ENCODE measurements at regions not wholly inside any gene's neighbourhood (a gene's known extent, or its start where the extent isn't known, plus 50 kb on each side); places are given as distances from the start of the nearest gene placed in this dataset.
"Not testable (repeated sequence)": the region's sequence is repeated elsewhere in the genome, so short reads cannot be mapped to it uniquely, and the experiment has no call there.

GRCh38 chr4:184907810-184908209 is 82.0 kb upstream of the ACSL1 start:
- DNase-seq: no peak
- TF ChIP-seq, protein P1, sequence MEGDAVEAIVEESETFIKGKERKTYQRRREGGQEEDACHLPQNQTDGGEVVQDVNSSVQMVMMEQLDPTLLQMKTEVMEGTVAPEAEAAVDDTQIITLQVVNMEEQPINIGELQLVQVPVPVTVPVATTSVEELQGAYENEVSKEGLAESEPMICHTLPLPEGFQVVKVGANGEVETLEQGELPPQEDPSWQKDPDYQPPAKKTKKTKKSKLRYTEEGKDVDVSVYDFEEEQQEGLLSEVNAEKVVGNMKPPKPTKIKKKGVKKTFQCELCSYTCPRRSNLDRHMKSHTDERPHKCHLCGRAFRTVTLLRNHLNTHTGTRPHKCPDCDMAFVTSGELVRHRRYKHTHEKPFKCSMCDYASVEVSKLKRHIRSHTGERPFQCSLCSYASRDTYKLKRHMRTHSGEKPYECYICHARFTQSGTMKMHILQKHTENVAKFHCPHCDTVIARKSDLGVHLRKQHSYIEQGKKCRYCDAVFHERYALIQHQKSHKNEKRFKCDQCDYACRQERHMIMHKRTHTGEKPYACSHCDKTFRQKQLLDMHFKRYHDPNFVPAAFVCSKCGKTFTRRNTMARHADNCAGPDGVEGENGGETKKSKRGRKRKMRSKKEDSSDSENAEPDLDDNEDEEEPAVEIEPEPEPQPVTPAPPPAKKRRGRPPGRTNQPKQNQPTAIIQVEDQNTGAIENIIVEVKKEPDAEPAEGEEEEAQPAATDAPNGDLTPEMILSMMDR (IDR thresholded peaks at IDR 0.05; ENCODE audit: control extremely low read depth, extremely low read depth): no peak
- no peak overlapping the region for H3K4me3 ChIP-seq
- H3K4me1 ChIP-seq (ENCODE audit: control insufficient read depth in 5 of 5, insufficient read depth in 5 of 5, low read length in 5 of 5): peaks cover 0 to 2% (median 0%) of the 10 kb centered on the region in 5 donors
- H3K9ac ChIP-seq (ENCODE audit: insufficient read depth in 1 of 2, low read length in 2 of 2): no peak overlapping the region
- no peaks in the 10 kb centered on the region for H3K36me3 ChIP-seq (ENCODE audit: control insufficient read depth in 4 of 4, insufficient read depth in 4 of 4, low read length in 4 of 4)
- peaks cover 0 to 9% (median 4%) of the 10 kb centered on the region in 4 donors for H3K9me3 ChIP-seq (ENCODE audit: control insufficient read depth in 4 of 4, insufficient read depth in 3 of 4, low read length in 3 of 4)
- no peak overlapping the region for H3K27ac ChIP-seq (ENCODE audit: low read depth in 1 of 2, low read length in 1 of 2)
- no peaks in the 10 kb centered on the region for H3K27me3 ChIP-seq (ENCODE audit: control insufficient read depth in 3 of 3, insufficient read depth in 3 of 3, low read length in 2 of 3)
- ATAC-seq (ENCODE audit: insufficient read depth, low FRiP score): no peak

DNA sequence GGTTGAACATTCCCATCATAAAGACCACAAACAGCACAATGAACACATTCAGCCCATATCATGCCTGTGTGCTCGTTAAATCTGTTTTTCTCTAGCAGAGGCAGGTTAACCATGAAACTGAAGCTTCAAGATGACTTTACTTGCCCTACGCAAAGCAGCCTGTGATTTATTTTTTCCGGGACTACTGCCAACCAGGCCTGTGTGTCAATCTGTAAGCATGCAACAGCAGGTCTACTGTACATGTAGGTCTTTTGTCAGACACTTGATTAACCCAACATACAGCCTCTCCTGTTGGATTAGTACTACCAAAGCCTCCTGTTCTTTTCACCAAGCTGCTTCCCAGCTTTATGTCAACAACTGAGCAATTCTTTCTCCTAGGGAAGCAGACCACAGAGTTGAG is 85.5 kb upstream of the ACSL1 start:
- Histone ChIP-seq H3K27me3 (ENCODE audit: control insufficient read depth in 3 of 3, insufficient read depth in 3 of 3, low read length in 2 of 3) (no peaks in the 10 kb centered on the region), H3K9ac (ENCODE audit: insufficient read depth in 1 of 2, low read length in 2 of 2) (no peak overlapping the region), H3K36me3 (ENCODE audit: control insufficient read depth in 4 of 4, insufficient read depth in 4 of 4, low read length in 4 of 4) (no peaks in the 10 kb centered on the region), H3K4me3 (no peak overlapping the region), H3K9me3 (ENCODE audit: control insufficient read depth in 4 of 4, insufficient read depth in 3 of 4, low read length in 3 of 4) (peaks cover 0 to 15% (median 7%) of the 10 kb centered on the region in 4 donors), H3K4me1 (ENCODE audit: control insufficient read depth in 5 of 5, insufficient read depth in 5 of 5, low read length in 5 of 5) (peaks cover 0 to 2% (median 0%) of the 10 kb centered on the region in 5 donors), H3K27ac (ENCODE audit: low read depth in 1 of 2, low read length in 1 of 2) (no peak overlapping the region)
- ATAC-seq (ENCODE audit: insufficient read depth, low FRiP score): no peak
- TF ChIP-seq, protein P1 (IDR thresholded peaks at IDR 0.05; ENCODE audit: control extremely low read depth, extremely low read depth): no peak
- DNase-seq: no peak
- 79 to 87% methylated on average over 3 of the region's 3 CpGs for WGBS, 2 donors

GRCh38 chr4:184913356-184914143 is 87.8 kb upstream of the ACSL1 start:
- no peaks in the 10 kb centered on the region for H3K4me1 ChIP-seq (ENCODE audit: control insufficient read depth in 5 of 5, insufficient read depth in 5 of 5, low read length in 5 of 5)
- no peak overlapping the region for H3K27ac ChIP-seq (ENCODE audit: low read depth in 1 of 2, low read length in 1 of 2)
- ATAC-seq (ENCODE audit: insufficient read depth, low FRiP score) (no peak), DNase-seq (no peak)
- no peaks in the 10 kb centered on the region for H3K27me3 ChIP-seq (ENCODE audit: control insufficient read depth in 3 of 3, insufficient read depth in 3 of 3, low read length in 2 of 3)
- no peak overlapping the region for H3K4me3 ChIP-seq
- H3K9me3 ChIP-seq (ENCODE audit: control insufficient read depth in 4 of 4, insufficient read depth in 3 of 4, low read length in 3 of 4): peaks cover 0 to 15% (median 7%) of the 10 kb centered on the region in 4 donors
- TF ChIP-seq, protein P1 (IDR thresholded peaks at IDR 0.05; ENCODE audit: control extremely low read depth, extremely low read depth): no peak
- 91 to 92% methylated on average over 1 of the region's 1 CpG for WGBS, 2 donors
- H3K9ac ChIP-seq (ENCODE audit: insufficient read depth in 1 of 2, low read length in 2 of 2): no peak overlapping the region
- no peaks in the 10 kb centered on the region for H3K36me3 ChIP-seq (ENCODE audit: control insufficient read depth in 4 of 4, insufficient read depth in 4 of 4, low read length in 4 of 4)

GRCh38 chr4:184918799-184919198 is 93.0 kb upstream of the ACSL1 start:
- not testable (repeated sequence) for H3K27me3 ChIP-seq (ENCODE audit: control insufficient read depth in 3 of 3, insufficient read depth in 3 of 3, low read length in 2 of 3); DNase-seq; H3K9me3 ChIP-seq (ENCODE audit: control insufficient read depth in 4 of 4, insufficient read depth in 3 of 4, low read length in 3 of 4); H3K36me3 ChIP-seq (ENCODE audit: control insufficient read depth in 4 of 4, insufficient read depth in 4 of 4, low read length in 4 of 4); H3K9ac ChIP-seq (ENCODE audit: insufficient read depth in 1 of 2, low read length in 2 of 2); H3K27ac ChIP-seq (ENCODE audit: low read depth in 1 of 2, low read length in 1 of 2); ATAC-seq (ENCODE audit: insufficient read depth, low FRiP score); H3K4me1 ChIP-seq (ENCODE audit: control insufficient read depth in 5 of 5, insufficient read depth in 5 of 5, low read length in 5 of 5); H3K4me3 ChIP-seq
- WGBS, 2 donors: 77 to 87% methylated on average over 3 of the region's 3 CpGs
